ENCODE measurements at regions not wholly inside any gene's neighbourhood (a gene's known extent, or its start where the extent isn't known, plus 50 kb on each side); places are given as distances from the start of the nearest gene placed in this dataset.
"Not testable (repeated sequence)": the region's sequence is repeated elsewhere in the genome, so short reads cannot be mapped to it uniquely, and the experiment has no call there.

GRCh38 chr16:32187918-32188669 lies 65.0 kb upstream of the TP53TG3D start:
- TF ChIP-seq CREB1 (IDR thresholded peaks at IDR 0.05); CREB1 (CRISPR knock-in tag; IDR thresholded peaks at IDR 0.05); TSHZ1 (CRISPR knock-in tag; IDR thresholded peaks at IDR 0.05); PCBP2 (IDR thresholded peaks at IDR 0.05; ENCODE audit: low read depth, low read length, poor library complexity, severe bottlenecking); POLR2A (conservative IDR thresholded peaks at IDR 0.05); POLR2AphosphoS5 (IDR thresholded peaks at IDR 0.05; ENCODE audit: control insufficient read depth, insufficient read depth, low read depth, low read length): not testable (repeated sequence)

Measured in K562 (cell line).